Mononuclear cell (primary cell): ENCODE measurements at regions not wholly inside any gene's neighbourhood (a gene's known extent, or its start where the extent isn't known, plus 50 kb on each side); places are given as distances from the start of the nearest gene placed in this dataset.

Experiments
- H3K27me3 ChIP-seq: 2 replicates; pipeline ENCODE4 v1.6.0; 2011; ENCODE audit warnings: low read length, control low read depth; ENCODE audit not compliant: insufficient read depth
- H3K4me1 ChIP-seq: 2 replicates; pipeline ENCODE4 v1.5.1; 2011; ENCODE audit warnings: mild to moderate bottlenecking, low read length, control low read depth; ENCODE audit not compliant: insufficient read depth
- H3K4me3 ChIP-seq: 2 replicates; pipeline ENCODE4 v1.5.1; 2011; ENCODE audit warnings: mild to moderate bottlenecking, low read length, moderate library complexity
- H3K9me3 ChIP-seq: 2 replicates; pipeline ENCODE4 v1.5.1; 2011; ENCODE audit warnings: low read depth, mild to moderate bottlenecking, control low read depth, low read length

DNA sequence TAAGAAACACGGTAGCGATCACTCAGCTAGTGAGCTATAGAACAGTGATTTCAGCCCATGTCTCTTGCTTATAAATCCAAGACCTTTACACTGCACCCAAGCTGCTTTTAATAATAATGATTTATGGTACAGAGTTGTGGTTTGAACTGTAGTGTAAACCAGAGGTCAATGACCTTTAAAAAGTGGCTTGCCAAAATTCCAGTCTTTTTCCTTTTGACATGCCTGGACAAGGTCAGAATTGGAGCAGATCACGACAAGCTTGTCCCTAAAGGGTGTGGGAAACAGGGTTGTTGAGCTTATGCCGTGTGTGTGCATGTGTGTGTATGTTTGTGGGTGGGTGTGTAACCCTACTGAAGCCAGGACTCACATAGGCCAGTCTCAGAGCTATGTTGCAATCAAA is 225.3 kb upstream of the CLINT1 start:
- Histone ChIP-seq H3K4me1 (no peaks in the 10 kb centered on the region), H3K4me3 (no peak overlapping the region), H3K27me3 (no peaks in the 10 kb centered on the region), H3K9me3 (no peaks in the 10 kb centered on the region)

DNA sequence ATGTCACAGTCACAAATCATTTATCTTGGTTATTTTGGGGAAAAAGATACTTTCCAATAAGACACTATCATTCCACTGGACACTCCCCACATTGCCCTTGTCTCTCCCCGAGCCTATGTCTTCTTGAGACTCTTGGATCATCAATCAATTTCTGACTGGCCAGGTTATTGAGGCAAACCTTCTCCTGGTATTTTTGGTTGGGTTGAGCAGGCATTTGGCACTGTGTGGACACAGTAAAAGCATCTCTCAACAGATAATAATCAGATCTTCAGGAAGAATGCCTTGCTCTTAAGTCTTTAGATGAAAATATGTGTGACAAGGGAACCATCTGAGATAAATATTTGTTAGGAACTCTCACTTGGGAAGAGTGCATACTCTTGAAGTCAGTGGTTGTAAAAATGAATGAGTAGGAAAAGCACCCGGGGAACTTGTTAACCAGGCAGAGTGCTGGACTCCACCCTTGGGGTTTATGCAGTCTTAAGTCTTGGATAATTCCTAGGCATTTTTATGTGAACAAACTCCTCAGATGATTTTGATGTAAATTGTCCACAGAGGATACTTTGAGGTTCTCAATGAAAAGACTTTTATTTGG is 223.8 kb upstream of the CLINT1 start:
- no peak overlapping the region for H3K4me3 ChIP-seq
- no peaks in the 10 kb centered on the region for H3K4me1 ChIP-seq
- no peaks in the 10 kb centered on the region for H3K27me3 ChIP-seq
- no peaks in the 10 kb centered on the region for H3K9me3 ChIP-seq

DNA sequence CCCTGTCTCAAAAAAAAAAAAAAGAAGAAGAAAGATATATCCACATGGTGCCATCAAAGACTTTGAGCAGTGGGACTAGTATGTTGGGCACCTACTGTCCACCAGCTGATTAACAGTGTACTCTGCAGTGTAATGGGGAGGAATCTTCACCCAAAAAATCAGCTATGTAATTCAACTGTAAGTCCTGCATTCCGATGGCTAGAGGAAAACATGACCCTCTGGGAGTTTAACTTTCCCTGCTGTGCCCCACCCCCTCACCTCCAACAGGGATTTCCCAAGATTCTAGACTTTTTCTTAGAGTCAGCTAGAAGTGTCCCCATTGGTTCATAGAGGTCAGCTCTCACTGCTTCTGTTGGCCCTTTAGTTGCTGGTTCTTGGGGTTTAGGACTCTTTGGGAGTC is 221.2 kb upstream of the CLINT1 start:
- Histone ChIP-seq H3K9me3 (no peaks in the 10 kb centered on the region), H3K27me3 (no peaks in the 10 kb centered on the region), H3K4me1 (peaks cover 3% of the 10 kb centered on the region), H3K4me3 (no peak overlapping the region)

DNA sequence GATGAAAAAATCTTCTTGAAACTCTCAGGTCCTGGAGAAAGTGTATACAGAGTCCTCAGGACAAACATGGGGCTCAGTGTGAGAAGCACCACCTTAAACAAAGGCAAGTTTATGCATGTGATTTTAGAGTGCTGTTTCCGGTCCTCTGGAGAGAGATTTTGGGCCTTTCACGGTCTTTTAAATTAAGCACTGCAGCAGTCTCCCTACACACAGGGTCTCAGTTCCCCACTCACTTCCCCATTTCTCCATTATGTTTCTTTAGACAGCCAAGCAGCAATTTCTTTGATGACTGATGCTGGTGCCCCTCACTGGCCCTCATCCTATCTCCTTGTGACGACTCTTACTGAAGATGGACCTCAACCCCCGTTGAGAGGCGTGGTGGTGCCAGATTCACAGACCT is 220.2 kb upstream of the CLINT1 start:
- Histone ChIP-seq H3K27me3 (no peaks in the 10 kb centered on the region), H3K4me1 (peaks cover 3% of the 10 kb centered on the region), H3K9me3 (no peaks in the 10 kb centered on the region), H3K4me3 (no peak overlapping the region)

DNA sequence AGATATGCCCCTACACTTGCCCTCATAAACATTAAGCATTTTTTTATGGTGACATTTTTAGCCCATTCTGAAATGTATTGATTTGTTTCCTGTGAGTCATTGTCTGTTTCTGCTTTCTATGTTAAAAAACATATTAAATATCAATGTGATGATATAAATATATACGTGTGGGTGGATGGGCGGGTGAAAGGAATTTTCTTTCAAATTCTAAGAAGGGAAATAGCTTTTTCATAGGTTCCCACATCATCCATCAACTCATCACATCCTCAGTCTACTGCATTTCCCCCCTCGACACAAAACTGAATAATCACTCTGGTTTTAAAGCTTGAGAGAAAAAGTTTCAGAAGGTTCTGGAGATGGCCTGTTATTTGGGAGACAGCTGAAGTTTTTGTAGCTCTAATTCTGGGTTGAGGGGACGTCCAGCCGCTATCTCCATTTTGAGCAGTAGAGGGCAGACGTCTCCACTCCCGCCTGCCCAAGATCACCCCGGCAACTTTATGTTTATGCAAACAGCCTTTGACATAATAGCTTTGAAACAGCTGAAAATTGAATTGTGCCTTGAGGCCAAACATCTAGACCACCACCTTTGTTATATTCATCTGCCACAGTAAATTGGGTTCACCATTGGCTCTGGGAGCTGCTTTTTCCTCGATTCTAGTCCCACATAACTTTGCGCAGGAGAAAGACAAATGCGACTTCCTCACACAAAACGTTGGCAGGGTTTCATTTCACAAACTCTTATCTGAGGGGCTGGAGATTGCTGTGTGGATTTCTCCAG is 216.2 kb upstream of the CLINT1 start:
- H3K4me3 ChIP-seq: no peak overlapping the region
- no peaks in the 10 kb centered on the region for H3K9me3 ChIP-seq
- no peaks in the 10 kb centered on the region for H3K27me3 ChIP-seq
- peaks cover 3% of the 10 kb centered on the region for H3K4me1 ChIP-seq

DNA sequence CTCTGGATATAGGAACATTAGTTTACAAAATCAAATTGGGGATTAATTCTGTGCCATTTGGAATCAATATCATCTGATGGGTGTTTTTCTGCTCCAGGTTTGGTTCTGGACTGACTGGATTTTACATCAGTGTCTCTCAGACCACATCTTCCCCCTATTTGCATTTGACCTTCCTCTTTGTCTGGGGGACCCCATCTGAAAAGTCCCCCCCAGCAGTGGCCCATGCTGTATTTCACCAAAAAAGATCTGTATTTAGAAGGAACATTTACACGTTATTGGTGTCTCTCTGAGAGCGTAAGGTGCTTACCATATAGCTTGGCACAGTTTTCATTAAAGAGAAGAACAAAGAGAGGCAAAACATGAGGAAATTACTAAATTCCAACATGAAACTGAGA is 215.6 kb upstream of the CLINT1 start:
- peaks cover 3% of the 10 kb centered on the region for H3K4me1 ChIP-seq
- no peak overlapping the region for H3K4me3 ChIP-seq
- H3K27me3 ChIP-seq: no peaks in the 10 kb centered on the region
- H3K9me3 ChIP-seq: no peaks in the 10 kb centered on the region

DNA sequence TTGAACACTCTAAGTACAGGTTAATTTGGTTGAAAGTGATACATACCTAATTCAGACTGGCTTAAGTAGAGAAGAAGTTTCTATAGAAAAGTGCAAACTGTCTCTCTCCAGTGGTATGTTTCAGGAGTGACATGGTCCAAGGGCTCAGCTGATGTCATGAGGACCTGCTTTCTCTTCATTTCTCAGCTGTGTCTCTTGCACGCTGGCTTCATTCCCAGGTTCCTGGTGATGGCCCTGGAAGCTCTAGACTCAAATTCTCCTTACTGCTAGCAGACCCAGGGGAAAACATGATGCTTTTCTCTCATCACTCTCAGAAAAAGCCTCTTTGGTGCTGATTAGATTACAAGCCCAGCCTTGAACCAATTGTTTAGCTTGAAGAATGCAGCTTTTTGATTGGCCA is 211.9 kb upstream of the CLINT1 start:
- Histone ChIP-seq H3K27me3 (no peaks in the 10 kb centered on the region), H3K4me1 (peaks cover 3% of the 10 kb centered on the region), H3K4me3 (no peak overlapping the region)

DNA sequence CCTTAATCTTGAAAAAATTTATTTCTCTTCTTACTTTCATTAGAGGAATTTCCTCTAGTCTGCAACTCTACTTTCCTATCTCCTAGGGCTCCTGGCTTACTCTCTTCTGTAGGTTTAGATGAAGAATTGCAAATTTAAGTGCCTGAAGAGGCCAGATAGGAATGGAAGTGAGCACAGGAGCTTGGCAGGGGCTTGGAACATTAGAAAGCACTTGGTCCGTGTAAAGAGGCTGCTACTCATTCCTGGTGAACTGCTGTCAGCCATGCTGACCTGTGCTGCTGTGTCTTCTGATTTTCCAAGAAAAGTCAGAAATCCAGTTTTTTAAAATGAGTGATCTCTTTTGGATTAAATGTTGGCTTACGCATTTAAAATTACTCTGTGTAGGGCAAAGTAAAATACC is 210.9 kb upstream of the CLINT1 start:
- no peaks in the 10 kb centered on the region for H3K27me3 ChIP-seq
- H3K4me3 ChIP-seq: no peak overlapping the region
- H3K9me3 ChIP-seq: no peaks in the 10 kb centered on the region
- no peaks in the 10 kb centered on the region for H3K4me1 ChIP-seq

More for the DNA sequence above, 211.9 kb upstream of the CLINT1 start:
- no peaks in the 10 kb centered on the region for H3K9me3 ChIP-seq

DNA sequence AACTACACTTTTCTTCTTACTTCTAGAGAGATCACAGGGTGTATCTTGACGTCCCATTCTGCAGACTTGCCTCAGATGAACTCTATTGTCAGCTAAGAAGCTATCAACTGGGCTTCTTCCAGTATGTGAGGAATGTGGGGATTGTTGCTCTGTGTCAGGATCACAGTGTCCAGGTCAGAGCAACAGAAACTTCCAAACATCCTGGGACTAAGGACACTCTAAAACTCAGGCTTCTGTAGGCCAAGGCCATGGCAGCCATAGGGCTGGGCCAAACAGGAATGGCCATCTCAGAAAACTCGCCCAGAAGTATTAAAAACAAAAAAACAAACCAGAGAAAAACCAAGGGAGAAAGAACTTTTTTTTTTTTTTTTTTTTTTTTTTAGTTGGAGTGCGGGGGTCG is 210.0 kb upstream of the CLINT1 start:
- no peaks in the 10 kb centered on the region for H3K4me1 ChIP-seq
- no peaks in the 10 kb centered on the region for H3K9me3 ChIP-seq
- H3K4me3 ChIP-seq: no peak overlapping the region
- no peaks in the 10 kb centered on the region for H3K27me3 ChIP-seq

DNA sequence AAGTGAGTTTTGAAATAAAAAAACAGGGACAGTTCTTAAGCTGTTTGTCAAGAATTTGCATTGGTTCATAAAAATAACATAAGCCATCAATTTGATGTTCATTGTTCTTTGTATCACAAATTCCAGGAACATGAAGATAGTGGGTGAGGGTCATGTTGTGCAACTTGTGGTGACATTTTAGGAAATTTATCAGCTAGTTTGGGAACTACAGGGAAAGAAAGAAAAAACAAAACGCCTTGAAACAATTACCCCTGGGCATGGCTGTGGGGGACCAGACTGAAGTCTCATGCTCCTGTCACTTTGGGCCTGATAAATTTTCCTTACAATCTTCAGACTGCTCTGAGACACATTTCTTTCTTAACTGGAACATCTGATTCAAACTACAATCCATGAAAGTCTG is 207.1 kb upstream of the CLINT1 start:
- Histone ChIP-seq H3K27me3 (no peaks in the 10 kb centered on the region), H3K4me1 (no peaks in the 10 kb centered on the region), H3K4me3 (no peak overlapping the region), H3K9me3 (no peaks in the 10 kb centered on the region)

DNA sequence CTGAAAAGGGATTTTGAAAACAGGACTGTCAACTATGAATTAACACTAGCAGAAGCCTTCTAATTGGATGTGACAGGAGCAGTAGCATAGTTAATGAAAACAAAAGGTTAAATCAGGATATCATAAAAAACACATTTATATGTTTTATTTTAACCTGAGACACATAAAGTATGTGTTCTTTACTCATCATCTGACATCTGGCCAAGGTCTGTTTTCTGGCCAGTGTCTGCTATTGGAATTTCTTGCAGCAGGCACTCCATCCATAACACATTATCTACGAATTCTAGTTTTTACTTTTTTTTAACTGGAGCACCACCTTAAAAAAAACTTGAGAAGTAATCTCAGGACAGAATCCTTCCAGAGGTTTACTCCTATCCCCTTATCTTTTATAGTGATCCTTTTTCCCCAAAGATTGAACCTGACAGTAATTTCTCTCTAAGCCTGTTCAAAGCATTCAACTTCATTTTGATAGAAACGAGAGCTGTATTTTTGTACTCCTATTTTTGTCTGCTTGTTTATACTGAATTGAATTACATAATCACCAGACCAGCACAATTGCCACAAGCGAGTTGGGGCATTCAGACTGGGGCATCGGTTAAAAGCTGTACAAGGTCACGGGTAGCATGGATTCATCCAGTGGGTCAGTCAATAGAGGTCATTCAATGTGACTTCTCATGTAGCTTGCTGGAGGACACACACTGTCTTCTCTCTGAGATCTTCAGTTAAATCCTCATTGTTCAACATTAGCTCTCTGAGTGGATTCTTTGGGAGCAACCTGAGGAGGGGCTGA is 205.6 kb upstream of the CLINT1 start:
- Histone ChIP-seq H3K4me1 (no peaks in the 10 kb centered on the region), H3K9me3 (no peaks in the 10 kb centered on the region), H3K4me3 (no peak overlapping the region), H3K27me3 (no peaks in the 10 kb centered on the region)

DNA sequence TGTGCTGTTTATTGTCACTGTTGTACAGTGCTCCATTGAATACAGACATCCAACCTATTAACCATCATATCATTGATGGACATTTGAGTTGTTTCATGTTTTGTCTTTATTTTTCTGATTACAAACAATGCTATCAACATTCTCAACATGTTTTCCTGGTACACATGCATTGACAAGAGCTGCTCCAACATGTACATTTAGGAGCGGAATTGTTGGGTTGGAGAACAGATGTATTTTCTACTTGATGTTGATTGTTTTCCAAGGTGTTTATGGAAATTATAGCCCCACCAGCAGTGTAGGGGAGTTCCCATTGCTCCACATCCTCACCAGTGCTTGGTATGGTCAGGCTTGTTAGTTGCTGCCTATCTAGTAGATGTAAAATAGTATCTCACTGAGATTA is 204.1 kb upstream of the CLINT1 start:
- no peaks in the 10 kb centered on the region for H3K27me3 ChIP-seq
- H3K4me1 ChIP-seq: no peaks in the 10 kb centered on the region
- H3K9me3 ChIP-seq: no peaks in the 10 kb centered on the region
- no peak overlapping the region for H3K4me3 ChIP-seq

DNA sequence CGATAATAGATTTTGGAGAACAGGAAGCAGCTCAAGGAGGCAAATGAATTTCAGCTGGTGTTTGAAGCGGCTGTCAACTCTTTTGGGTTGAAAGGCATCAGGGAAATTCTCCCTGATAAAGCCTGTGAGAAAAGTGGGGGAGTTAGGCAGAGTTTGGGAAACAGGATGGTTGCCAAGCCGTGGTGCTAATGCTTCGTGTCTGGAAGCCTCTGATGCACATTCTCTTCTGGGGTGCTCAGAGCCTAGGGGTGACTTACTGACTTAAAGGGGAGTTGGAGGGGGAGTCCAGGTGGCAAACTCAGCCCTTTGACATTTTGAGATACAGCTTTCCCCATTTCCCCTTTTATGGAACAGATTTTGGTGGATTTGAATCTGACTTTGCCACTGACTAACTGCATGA is 202.5 kb upstream of the CLINT1 start:
- Histone ChIP-seq H3K27me3 (no peaks in the 10 kb centered on the region), H3K4me1 (no peaks in the 10 kb centered on the region), H3K4me3 (no peak overlapping the region), H3K9me3 (no peaks in the 10 kb centered on the region)

DNA sequence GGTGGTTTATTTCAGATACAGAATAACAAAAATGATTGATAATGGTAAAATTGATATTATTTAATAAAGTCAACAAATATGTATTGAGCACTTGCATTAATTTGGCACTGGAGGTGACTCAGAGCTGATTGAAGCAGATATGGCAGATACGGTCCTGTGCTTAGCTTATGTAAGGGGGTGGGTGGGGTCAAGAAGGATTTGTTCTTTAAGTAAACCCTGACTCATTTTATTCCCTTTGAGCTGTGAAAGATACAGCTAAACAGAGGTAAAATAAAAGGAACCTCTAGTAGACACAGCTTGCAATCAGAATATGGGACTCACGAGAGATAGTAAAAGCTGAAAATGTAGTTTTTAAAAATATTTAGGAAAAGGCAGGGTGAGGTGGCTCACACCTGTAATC is 201.3 kb upstream of the CLINT1 start:
- no peaks in the 10 kb centered on the region for H3K4me1 ChIP-seq
- H3K4me3 ChIP-seq: no peak overlapping the region
- H3K27me3 ChIP-seq: no peaks in the 10 kb centered on the region
- no peaks in the 10 kb centered on the region for H3K9me3 ChIP-seq

DNA sequence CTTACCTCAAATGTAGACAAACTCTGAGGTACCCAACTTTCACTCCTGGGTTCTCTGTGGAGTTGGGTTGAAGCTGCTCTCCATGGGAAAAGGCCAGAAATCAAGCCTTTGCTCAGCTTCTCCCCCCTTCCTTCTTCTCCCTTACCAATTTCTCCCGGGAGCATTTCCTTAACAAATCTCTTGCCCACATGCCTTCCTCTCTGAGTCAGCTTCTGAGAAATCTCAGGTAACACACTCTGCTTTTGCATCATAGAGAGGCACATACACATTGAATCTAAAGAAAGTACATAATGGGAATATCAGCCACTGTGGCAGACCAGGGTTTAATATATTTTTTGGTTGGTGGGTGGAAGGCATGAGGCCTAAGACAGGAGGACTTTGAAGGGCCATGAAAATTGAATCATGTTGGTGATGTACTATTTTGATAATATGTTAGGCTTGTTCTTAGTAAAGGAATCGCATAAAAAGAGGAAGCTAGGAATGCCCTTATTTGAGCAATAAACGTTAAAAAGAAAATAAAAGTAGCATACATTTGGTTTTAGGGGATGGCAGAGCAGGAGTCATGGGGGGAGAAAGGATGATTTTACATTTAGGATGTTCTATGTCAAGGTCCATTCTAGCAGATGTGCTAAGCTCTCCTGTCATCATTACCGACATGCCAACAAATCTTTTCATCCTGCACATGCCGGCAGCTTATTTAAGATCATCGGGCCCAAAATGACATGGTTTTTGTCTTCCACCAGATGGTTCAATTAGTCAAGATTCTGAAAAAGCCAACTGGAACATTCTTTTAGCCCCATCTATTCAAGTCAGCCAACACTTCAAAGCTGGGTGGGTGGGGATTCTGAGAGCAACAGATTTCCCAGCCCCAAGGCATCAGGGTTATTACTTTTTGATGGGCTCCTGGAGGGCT is 199.5 kb upstream of the CLINT1 start:
- Histone ChIP-seq H3K4me1 (no peaks in the 10 kb centered on the region), H3K4me3 (no peak overlapping the region), H3K9me3 (no peaks in the 10 kb centered on the region), H3K27me3 (no peaks in the 10 kb centered on the region)
